GM19452 (cell line): ENCODE measurements at regions not wholly inside any gene's neighbourhood (a gene's known extent, or its start where the extent isn't known, plus 50 kb on each side); places are given as distances from the start of the nearest gene placed in this dataset.
"Not testable (repeated sequence)": the region's sequence is repeated elsewhere in the genome, so short reads cannot be mapped to it uniquely, and the experiment has no call there.

ENCODE experiments used
- ATAC-seq: cut with Tn5 transposase; IDR thresholded peaks from one replicate; pipeline ENCODE4 v1.9.1; 2021; ENCODE audit not compliant: unreplicated experiment

- ATAC-seq = no peak
Observed at GRCh38 chr13:33645591-33646554, 172.1 kb upstream of the RFC3 start.

- ATAC-seq = no peak
Observed at GRCh38 chr13:33649212-33649878, 168.6 kb upstream of the RFC3 start.

- ATAC-seq = no peak
Observed at GRCh38 chr13:33651766-33652165, 166.2 kb upstream of the RFC3 start.

GRCh38 chr13:33657274-33657673 is 160.7 kb upstream of the RFC3 start:
- no peak for ATAC-seq

- no peak for ATAC-seq
Observed at GRCh38 chr13:33659466-33659865, 158.5 kb upstream of the RFC3 start.

- no peak for ATAC-seq
Observed at GRCh38 chr13:33659894-33660293, 158.1 kb upstream of the RFC3 start.

- ATAC-seq = no peak
Observed at GRCh38 chr13:33662392-33662791, 155.6 kb upstream of the RFC3 start.

- ATAC-seq = no peak
Observed at GRCh38 chr13:33665626-33666175, 152.2 kb upstream of the RFC3 start.

GRCh38 chr13:33671560-33671959 is 146.4 kb upstream of the RFC3 start:
- no peak for ATAC-seq

GRCh38 chr13:33672022-33672421 is 145.9 kb upstream of the RFC3 start:
- ATAC-seq = not testable (repeated sequence)

GRCh38 chr13:33676045-33676989 is 141.6 kb upstream of the RFC3 start:
- ATAC-seq = no peak

GRCh38 chr13:33677215-33677614 is 140.7 kb upstream of the RFC3 start:
- no peak for ATAC-seq

GRCh38 chr13:33678084-33678483 is 139.9 kb upstream of the RFC3 start:
- no peak for ATAC-seq

- ATAC-seq = peak; percentile 97
Observed at GRCh38 chr13:33678906-33679657, 138.9 kb upstream of the RFC3 start.

GRCh38 chr13:33679658-33680012 is 138.3 kb upstream of the RFC3 start:
- ATAC-seq = no peak

- no peak for ATAC-seq
Observed at GRCh38 chr13:33682020-33682564, 135.9 kb upstream of the RFC3 start.

GRCh38 chr13:33682646-33683045 is 135.3 kb upstream of the RFC3 start:
- ATAC-seq = not testable (repeated sequence)

- no peak for ATAC-seq
Observed at GRCh38 chr13:33683376-33683775, 134.6 kb upstream of the RFC3 start.

GRCh38 chr13:33684874-33685273 is 133.1 kb upstream of the RFC3 start:
- ATAC-seq = no peak
